ENCODE measurements at regions not wholly inside any gene's neighbourhood (a gene's known extent, or its start where the extent isn't known, plus 50 kb on each side); places are given as distances from the start of the nearest gene placed in this dataset.

- no TSS peak for BruUV-seq (replicated peaks)
- Histone ChIP-seq H3K27me3 (ENCODE audit: low read length) (no peaks in the 10 kb centered on the region), H4K20me1 (ENCODE audit: low read length) (no peaks in the 10 kb centered on the region), H3K9ac (ENCODE audit: low read length) (no peak overlapping the region), H3K9me3 (ENCODE audit: low read length) (no peaks in the 10 kb centered on the region), H3F3A (ENCODE audit: low read length, unreplicated experiment) (no peaks in the 10 kb centered on the region), H2AFZ (ENCODE audit: low read length) (no peak overlapping the region), H3K4me1 (ENCODE audit: insufficient read depth, low read length) (peaks cover 12% of the 10 kb centered on the region), H3K4me3 (ENCODE audit: low read length) (no peak overlapping the region), H3K79me2 (ENCODE audit: low read length) (no peaks in the 10 kb centered on the region), H3K4me2 (ENCODE audit: low read length) (no peak overlapping the region), H3K9me2 (replicated peaks; ENCODE audit: low read length) (no peaks in the 10 kb centered on the region), H3K27ac (ENCODE audit: low read length) (no peak overlapping the region), H3K36me3 (ENCODE audit: low read depth, low read length) (no peaks in the 10 kb centered on the region)
- POLR2A ChIA-PET (ENCODE audit: unreplicated experiment) = no interaction called here
- CTCF ChIA-PET = no interaction called here
- intact Hi-C loops (cut with micrococcal nuclease) = no loop called here
- ATAC-seq = no peak
- no peak for TF ChIP-seq EZH2phosphoT487 (IDR thresholded peaks at IDR 0.05; ENCODE audit: borderline replicate concordance, low read length)
- TF ChIP-seq, protein P1, sequence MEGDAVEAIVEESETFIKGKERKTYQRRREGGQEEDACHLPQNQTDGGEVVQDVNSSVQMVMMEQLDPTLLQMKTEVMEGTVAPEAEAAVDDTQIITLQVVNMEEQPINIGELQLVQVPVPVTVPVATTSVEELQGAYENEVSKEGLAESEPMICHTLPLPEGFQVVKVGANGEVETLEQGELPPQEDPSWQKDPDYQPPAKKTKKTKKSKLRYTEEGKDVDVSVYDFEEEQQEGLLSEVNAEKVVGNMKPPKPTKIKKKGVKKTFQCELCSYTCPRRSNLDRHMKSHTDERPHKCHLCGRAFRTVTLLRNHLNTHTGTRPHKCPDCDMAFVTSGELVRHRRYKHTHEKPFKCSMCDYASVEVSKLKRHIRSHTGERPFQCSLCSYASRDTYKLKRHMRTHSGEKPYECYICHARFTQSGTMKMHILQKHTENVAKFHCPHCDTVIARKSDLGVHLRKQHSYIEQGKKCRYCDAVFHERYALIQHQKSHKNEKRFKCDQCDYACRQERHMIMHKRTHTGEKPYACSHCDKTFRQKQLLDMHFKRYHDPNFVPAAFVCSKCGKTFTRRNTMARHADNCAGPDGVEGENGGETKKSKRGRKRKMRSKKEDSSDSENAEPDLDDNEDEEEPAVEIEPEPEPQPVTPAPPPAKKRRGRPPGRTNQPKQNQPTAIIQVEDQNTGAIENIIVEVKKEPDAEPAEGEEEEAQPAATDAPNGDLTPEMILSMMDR (conservative IDR thresholded peaks at IDR 0.05; ENCODE audit: low read depth, low read length) = no peak
- TF ChIP-seq EZH2 (IDR thresholded peaks at IDR 0.05; ENCODE audit: low read length, unreplicated experiment) = no peak
- DNase-seq = no peak
Measured at GRCh38 chr7:17654940-17655339, 285.4 kb downstream of the SNX13 start.

- no peak overlapping the region for H3K4me2 ChIP-seq (ENCODE audit: low read length)
- no peak overlapping the region for H3K9ac ChIP-seq (ENCODE audit: low read length)
- H3K9me2 ChIP-seq (replicated peaks; ENCODE audit: low read length) = no peaks in the 10 kb centered on the region
- intact Hi-C loops (cut with micrococcal nuclease) = no loop called here
- H3K27ac ChIP-seq (ENCODE audit: low read length) = no peak overlapping the region
- H3K79me2 ChIP-seq (ENCODE audit: low read length) = no peaks in the 10 kb centered on the region
- DNase-seq = no peak
- POLR2A ChIA-PET (ENCODE audit: unreplicated experiment) = no interaction called here
- H3F3A ChIP-seq (ENCODE audit: low read length, unreplicated experiment) = no peaks in the 10 kb centered on the region
- TF ChIP-seq EZH2 (IDR thresholded peaks at IDR 0.05; ENCODE audit: low read length, unreplicated experiment) (no peak), EZH2phosphoT487 (IDR thresholded peaks at IDR 0.05; ENCODE audit: borderline replicate concordance, low read length) (no peak)
- TF ChIP-seq, protein P1 (conservative IDR thresholded peaks at IDR 0.05; ENCODE audit: low read depth, low read length) = no peak
- H3K36me3 ChIP-seq (ENCODE audit: low read depth, low read length) = no peaks in the 10 kb centered on the region
- no peaks in the 10 kb centered on the region for H3K27me3 ChIP-seq (ENCODE audit: low read length)
- CTCF ChIA-PET = no interaction called here
- H3K9me3 ChIP-seq (ENCODE audit: low read length) = no peaks in the 10 kb centered on the region
- no peak overlapping the region for H2AFZ ChIP-seq (ENCODE audit: low read length)
- H4K20me1 ChIP-seq (ENCODE audit: low read length) = no peaks in the 10 kb centered on the region
- BruUV-seq (replicated peaks) = no TSS peak
- H3K4me1 ChIP-seq (ENCODE audit: insufficient read depth, low read length) = peaks cover 20% of the 10 kb centered on the region
- ATAC-seq = no peak
- no peak overlapping the region for H3K4me3 ChIP-seq (ENCODE audit: low read length)
Measured at GRCh38 chr7:17659126-17659525, 281.2 kb downstream of the SNX13 start.

DNA sequence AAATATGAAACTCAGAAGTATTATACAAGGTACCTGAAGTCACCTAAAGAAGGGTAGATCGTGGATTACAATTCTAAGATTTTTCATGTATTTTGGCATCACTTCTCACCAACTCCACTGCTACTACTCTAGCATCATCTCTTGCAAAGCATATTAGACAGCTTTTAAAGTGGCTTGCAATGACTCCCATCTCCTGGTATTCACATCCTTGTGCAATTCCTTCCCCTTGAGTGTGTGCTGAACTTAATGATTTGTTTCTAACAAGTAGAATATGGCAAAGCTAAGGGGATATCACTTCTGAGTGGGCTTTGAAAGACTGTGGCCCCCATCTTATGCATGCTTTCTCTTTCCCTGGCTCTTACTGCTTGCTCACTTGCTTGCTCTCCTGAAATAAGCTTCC lies 280.2 kb downstream of the SNX13 start:
- ChIA-PET CTCF (no interaction called here), POLR2A (ENCODE audit: unreplicated experiment) (no interaction called here)
- DNase-seq = no peak
- Histone ChIP-seq H2AFZ (ENCODE audit: low read length) (no peak overlapping the region), H4K20me1 (ENCODE audit: low read length) (no peaks in the 10 kb centered on the region), H3K27ac (ENCODE audit: low read length) (no peak overlapping the region), H3F3A (ENCODE audit: low read length, unreplicated experiment) (no peaks in the 10 kb centered on the region), H3K9me2 (replicated peaks; ENCODE audit: low read length) (no peaks in the 10 kb centered on the region), H3K4me3 (ENCODE audit: low read length) (no peak overlapping the region), H3K27me3 (ENCODE audit: low read length) (no peaks in the 10 kb centered on the region), H3K4me2 (ENCODE audit: low read length) (no peak overlapping the region), H3K79me2 (ENCODE audit: low read length) (no peaks in the 10 kb centered on the region), H3K9ac (ENCODE audit: low read length) (no peak overlapping the region), H3K4me1 (ENCODE audit: insufficient read depth, low read length) (peaks cover 20% of the 10 kb centered on the region), H3K36me3 (ENCODE audit: low read depth, low read length) (no peaks in the 10 kb centered on the region), H3K9me3 (ENCODE audit: low read length) (no peaks in the 10 kb centered on the region)
- no peak for ATAC-seq
- BruUV-seq (replicated peaks) = no TSS peak
- no peak for TF ChIP-seq EZH2 (IDR thresholded peaks at IDR 0.05; ENCODE audit: low read length, unreplicated experiment)
- TF ChIP-seq EZH2phosphoT487 (IDR thresholded peaks at IDR 0.05; ENCODE audit: borderline replicate concordance, low read length) = no peak
- TF ChIP-seq, protein P1 (conservative IDR thresholded peaks at IDR 0.05; ENCODE audit: low read depth, low read length) = no peak
- intact Hi-C loops (cut with micrococcal nuclease) = no loop called here

Data from PC-3 (cell line).